Testis (tissue), 2 donors: ENCODE measurements at regions not wholly inside any gene's neighbourhood (a gene's known extent, or its start where the extent isn't known, plus 50 kb on each side); places are given as distances from the start of the nearest gene placed in this dataset.

Experiments
- POLR2A ChIP-seq: fragments of 450-650 bp; IDR thresholded peaks from one replicate; pipeline ENCODE4 v1.6.1; 2017; ENCODE audit warnings: antibody characterized with exemption, mild to moderate bottlenecking, moderate library complexity
- TF ChIP-seq, protein P1 (sequence below), 3 experiments: fragments of 450-650 bp in 2 of 3; fragments of 200-600 bp in 1 of 3; sonication (generic) in 1 of 3; IDR thresholded peaks; one replicate each; pipeline ENCODE4 v1.5.1; 2016 to 2019; ENCODE audit warnings: antibody characterized with exemption in 3 of 3, mild to moderate bottlenecking in 2 of 3, moderate library complexity in 1 of 3

- TF ChIP-seq, protein P1, sequence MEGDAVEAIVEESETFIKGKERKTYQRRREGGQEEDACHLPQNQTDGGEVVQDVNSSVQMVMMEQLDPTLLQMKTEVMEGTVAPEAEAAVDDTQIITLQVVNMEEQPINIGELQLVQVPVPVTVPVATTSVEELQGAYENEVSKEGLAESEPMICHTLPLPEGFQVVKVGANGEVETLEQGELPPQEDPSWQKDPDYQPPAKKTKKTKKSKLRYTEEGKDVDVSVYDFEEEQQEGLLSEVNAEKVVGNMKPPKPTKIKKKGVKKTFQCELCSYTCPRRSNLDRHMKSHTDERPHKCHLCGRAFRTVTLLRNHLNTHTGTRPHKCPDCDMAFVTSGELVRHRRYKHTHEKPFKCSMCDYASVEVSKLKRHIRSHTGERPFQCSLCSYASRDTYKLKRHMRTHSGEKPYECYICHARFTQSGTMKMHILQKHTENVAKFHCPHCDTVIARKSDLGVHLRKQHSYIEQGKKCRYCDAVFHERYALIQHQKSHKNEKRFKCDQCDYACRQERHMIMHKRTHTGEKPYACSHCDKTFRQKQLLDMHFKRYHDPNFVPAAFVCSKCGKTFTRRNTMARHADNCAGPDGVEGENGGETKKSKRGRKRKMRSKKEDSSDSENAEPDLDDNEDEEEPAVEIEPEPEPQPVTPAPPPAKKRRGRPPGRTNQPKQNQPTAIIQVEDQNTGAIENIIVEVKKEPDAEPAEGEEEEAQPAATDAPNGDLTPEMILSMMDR (IDR thresholded peaks at IDR 0.05): no peak
- TF ChIP-seq POLR2A: no peak
Observed at GRCh38 chr6:156713548-156713947, 63.6 kb upstream of the ARID1B start.
